ENCODE measurements at regions not wholly inside any gene's neighbourhood (a gene's known extent, or its start where the extent isn't known, plus 50 kb on each side); places are given as distances from the start of the nearest gene placed in this dataset.

DNA sequence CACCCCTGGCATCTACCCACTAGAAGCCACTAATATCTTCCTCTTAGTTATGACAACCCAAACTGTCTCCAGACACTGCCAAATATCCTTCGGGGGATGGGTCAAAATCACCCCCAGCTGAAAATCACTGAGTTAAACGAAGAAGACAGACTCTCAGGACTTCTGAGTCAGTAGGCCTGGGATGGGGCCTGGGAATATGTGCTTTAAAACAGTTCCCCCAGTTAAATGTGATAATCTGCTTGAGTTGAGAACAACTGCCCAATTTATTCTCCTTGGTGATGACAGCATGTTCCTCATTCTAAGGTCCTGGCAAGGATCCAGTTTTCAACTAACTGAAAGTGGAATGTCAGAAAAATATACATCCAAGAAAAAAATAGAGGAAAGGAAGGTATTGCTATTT is 52.4 kb downstream of the CBLL2 start:
- Histone ChIP-seq H3K36me3 (ENCODE audit: insufficient read depth) (no peaks in the 10 kb centered on the region), H3K4me3 (ENCODE audit: low read depth, low read length) (no peak overlapping the region), H3K4me1 (ENCODE audit: insufficient read depth) (no peaks in the 10 kb centered on the region), H3K27ac (ENCODE audit: low read depth) (no peak overlapping the region)
- no peak for DNase-seq (ENCODE audit: extremely low spot score)
- 31% methylated on average over 2 of the region's 2 CpGs for WGBS

- H3K4me1 ChIP-seq (ENCODE audit: insufficient read depth): no peaks in the 10 kb centered on the region
- no peaks in the 10 kb centered on the region for H3K36me3 ChIP-seq (ENCODE audit: insufficient read depth)
- no peak for DNase-seq (ENCODE audit: extremely low spot score)
- 59% methylated on average over 2 of the region's 2 CpGs for WGBS
- no peak overlapping the region for H3K4me3 ChIP-seq (ENCODE audit: low read depth, low read length)
- no peak overlapping the region for H3K27ac ChIP-seq (ENCODE audit: low read depth)
Observed at GRCh38 chrX:22329783-22330182, 57.1 kb downstream of the CBLL2 start.

- no peaks in the 10 kb centered on the region for H3K36me3 ChIP-seq (ENCODE audit: insufficient read depth)
Observed at GRCh38 chrX:22338740-22339139, 66.0 kb downstream of the CBLL2 start.

GRCh38 chrX:22339459-22339858 is 66.7 kb downstream of the CBLL2 start:
- H3K36me3 ChIP-seq (ENCODE audit: insufficient read depth): no peaks in the 10 kb centered on the region
- 53% methylated on average over 1 of the region's 1 CpG for WGBS
- H3K27ac ChIP-seq (ENCODE audit: low read depth): no peak overlapping the region
- no peak overlapping the region for H3K4me3 ChIP-seq (ENCODE audit: low read depth, low read length)
- no peak for DNase-seq (ENCODE audit: extremely low spot score)
- H3K4me1 ChIP-seq (ENCODE audit: insufficient read depth): no peaks in the 10 kb centered on the region

More at GRCh38 chrX:22338740-22339139, 66.0 kb downstream of the CBLL2 start:
- WGBS: 38% methylated on average over 1 of the region's 1 CpG
- no peak overlapping the region for H3K27ac ChIP-seq (ENCODE audit: low read depth)
- H3K4me1 ChIP-seq (ENCODE audit: insufficient read depth): no peaks in the 10 kb centered on the region
- no peak for DNase-seq (ENCODE audit: extremely low spot score)
- H3K4me3 ChIP-seq (ENCODE audit: low read depth, low read length): no peak overlapping the region

- 94% methylated on average over 5 of the region's 5 CpGs for WGBS
- no peak overlapping the region for H3K27ac ChIP-seq (ENCODE audit: low read depth)
- H3K4me3 ChIP-seq (ENCODE audit: low read depth, low read length): no peak overlapping the region
- H3K36me3 ChIP-seq (ENCODE audit: insufficient read depth): no peaks in the 10 kb centered on the region
- no peaks in the 10 kb centered on the region for H3K4me1 ChIP-seq (ENCODE audit: insufficient read depth)
- DNase-seq (ENCODE audit: extremely low spot score): no peak
Observed at GRCh38 chrX:22340022-22340616, 67.4 kb downstream of the CBLL2 start.

DNA sequence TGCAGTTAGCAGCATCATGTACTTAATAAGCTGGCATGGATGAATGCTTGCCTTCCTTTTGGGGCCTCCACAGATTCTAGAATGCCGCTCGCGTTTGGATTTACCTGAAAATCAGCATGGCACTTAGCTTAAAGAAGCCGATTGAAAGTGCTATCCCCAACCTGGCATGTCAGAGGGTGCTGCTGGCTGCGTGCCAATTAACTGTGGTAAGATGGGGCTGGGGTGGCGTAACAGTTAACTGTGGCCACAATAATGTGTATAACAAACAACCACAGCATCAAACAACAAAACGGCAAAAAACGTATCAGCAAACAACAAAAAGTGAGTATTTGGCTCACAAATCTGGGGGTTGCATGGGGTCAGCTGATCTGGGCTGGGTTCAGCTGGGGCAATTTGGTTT is 70.5 kb downstream of the CBLL2 start:
- WGBS: 89% methylated on average over 8 of the region's 8 CpGs
- DNase-seq (ENCODE audit: extremely low spot score): no peak
- H3K4me1 ChIP-seq (ENCODE audit: insufficient read depth): no peaks in the 10 kb centered on the region

DNA sequence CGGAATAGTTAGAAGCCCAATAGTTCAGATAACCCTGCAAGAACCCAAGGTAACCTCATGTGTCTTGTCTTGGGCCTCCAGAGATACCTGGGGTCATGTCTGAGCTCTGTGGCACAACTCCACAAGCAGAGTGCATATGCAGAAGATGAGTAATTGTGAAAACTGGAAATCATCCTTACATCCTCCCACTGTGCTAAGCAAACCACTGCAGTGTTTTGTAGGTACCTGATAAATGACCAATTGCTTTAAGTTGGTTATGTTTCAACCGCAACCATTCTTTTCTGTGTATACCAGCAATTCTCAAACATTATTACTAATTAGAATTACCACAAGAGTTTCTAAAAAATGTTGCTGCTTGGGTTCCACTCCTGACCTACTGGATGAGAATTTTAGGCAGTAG is 73.2 kb downstream of the CBLL2 start:
- Histone ChIP-seq H3K4me1 (ENCODE audit: insufficient read depth) (no peaks in the 10 kb centered on the region), H3K27ac (ENCODE audit: low read depth) (no peak overlapping the region), H3K36me3 (ENCODE audit: insufficient read depth) (no peaks in the 10 kb centered on the region), H3K4me3 (ENCODE audit: low read depth, low read length) (no peak overlapping the region)
- WGBS: 91% methylated on average over 2 of the region's 2 CpGs
- no peak for DNase-seq (ENCODE audit: extremely low spot score)

More for the DNA sequence above, 70.5 kb downstream of the CBLL2 start:
- no peak overlapping the region for H3K27ac ChIP-seq (ENCODE audit: low read depth)
- no peak overlapping the region for H3K4me3 ChIP-seq (ENCODE audit: low read depth, low read length)
- no peaks in the 10 kb centered on the region for H3K36me3 ChIP-seq (ENCODE audit: insufficient read depth)

DNA sequence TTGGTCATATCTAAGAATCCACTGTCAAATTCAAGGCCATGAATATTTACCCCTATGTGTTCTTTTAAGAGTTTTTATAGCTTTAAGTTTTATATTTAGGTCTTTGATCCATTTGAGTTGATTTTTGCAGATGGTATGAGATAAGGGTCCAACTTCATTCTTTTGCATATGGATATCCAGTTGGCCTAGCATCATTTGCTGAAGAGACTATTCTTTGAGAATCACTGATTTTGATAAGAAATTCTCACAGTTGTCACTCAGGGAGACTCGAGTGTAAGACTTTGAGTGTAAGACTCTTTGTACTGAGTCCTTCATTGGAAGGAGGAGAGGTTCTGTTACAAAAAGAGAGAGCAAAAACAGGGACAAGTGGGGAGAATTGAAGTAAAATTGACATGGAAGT is 74.8 kb downstream of the CBLL2 start:
- no peak overlapping the region for H3K4me3 ChIP-seq (ENCODE audit: low read depth, low read length)
- 80% methylated on average over 1 of the region's 1 CpG for WGBS
- no peak for DNase-seq (ENCODE audit: extremely low spot score)

DNA sequence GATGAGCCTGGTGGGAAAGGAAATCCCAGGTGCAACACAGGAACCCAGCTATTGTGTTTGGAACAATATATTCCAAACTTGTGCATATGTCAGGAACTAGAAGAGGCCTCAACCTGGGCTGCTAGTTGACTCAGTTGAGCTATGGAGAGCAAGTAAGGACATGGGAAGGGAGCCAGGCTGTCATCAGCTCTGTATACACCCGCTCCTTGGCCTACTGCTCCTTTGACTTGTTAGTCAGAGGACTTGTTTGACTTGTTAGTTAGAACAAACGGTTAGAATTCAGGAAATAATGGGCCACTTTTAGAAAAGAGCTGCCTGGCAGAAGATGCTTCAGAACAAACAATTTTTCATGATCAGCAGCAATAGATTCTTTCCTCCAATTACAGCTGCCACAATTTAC is 76.4 kb downstream of the CBLL2 start:
- Histone ChIP-seq H3K4me1 (ENCODE audit: insufficient read depth) (no peaks in the 10 kb centered on the region), H3K27ac (ENCODE audit: low read depth) (no peak overlapping the region), H3K36me3 (ENCODE audit: insufficient read depth) (no peaks in the 10 kb centered on the region), H3K4me3 (ENCODE audit: low read depth, low read length) (no peak overlapping the region)
- DNase-seq (ENCODE audit: extremely low spot score): no peak
- WGBS: 80% methylated on average over 2 of the region's 2 CpGs

More for the DNA sequence above, 74.8 kb downstream of the CBLL2 start:
- Histone ChIP-seq H3K27ac (ENCODE audit: low read depth) (no peak overlapping the region), H3K36me3 (ENCODE audit: insufficient read depth) (no peaks in the 10 kb centered on the region), H3K4me1 (ENCODE audit: insufficient read depth) (no peaks in the 10 kb centered on the region)

DNA sequence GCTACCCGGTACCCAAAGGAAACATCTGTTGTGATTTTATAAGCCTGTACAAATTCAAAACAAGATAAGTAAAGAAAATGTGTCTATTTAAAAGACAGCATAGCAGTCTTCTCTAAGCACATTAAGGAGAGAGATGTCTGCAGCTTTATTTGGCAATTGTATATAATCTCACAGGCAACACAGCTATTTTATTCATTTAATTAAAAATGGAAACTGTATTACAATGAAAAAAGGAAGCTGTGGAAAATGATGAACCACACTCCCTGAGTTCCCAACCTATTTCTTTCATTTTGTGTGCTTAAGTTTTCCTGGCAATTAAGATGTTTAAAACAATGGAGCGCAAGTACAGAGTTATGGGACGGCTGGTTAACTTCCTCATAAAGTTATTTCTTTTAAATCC is 78.4 kb downstream of the CBLL2 start:
- no peak overlapping the region for H3K4me3 ChIP-seq (ENCODE audit: low read depth, low read length)
- no peak overlapping the region for H3K27ac ChIP-seq (ENCODE audit: low read depth)
- no peak for DNase-seq (ENCODE audit: extremely low spot score)
- no peaks in the 10 kb centered on the region for H3K4me1 ChIP-seq (ENCODE audit: insufficient read depth)
- WGBS: 60% methylated on average over 3 of the region's 3 CpGs
- H3K36me3 ChIP-seq (ENCODE audit: insufficient read depth): no peaks in the 10 kb centered on the region

GRCh38 chrX:22351966-22352365 is 79.3 kb downstream of the CBLL2 start:
- Histone ChIP-seq H3K27ac (ENCODE audit: low read depth) (no peak overlapping the region), H3K4me3 (ENCODE audit: low read depth, low read length) (no peak overlapping the region), H3K4me1 (ENCODE audit: insufficient read depth) (no peaks in the 10 kb centered on the region), H3K36me3 (ENCODE audit: insufficient read depth) (no peaks in the 10 kb centered on the region)
- 90% methylated on average over 4 of the region's 4 CpGs for WGBS
- no peak for DNase-seq (ENCODE audit: extremely low spot score)

- Histone ChIP-seq H3K36me3 (ENCODE audit: insufficient read depth) (no peaks in the 10 kb centered on the region), H3K4me3 (ENCODE audit: low read depth, low read length) (no peak overlapping the region), H3K4me1 (ENCODE audit: insufficient read depth) (no peaks in the 10 kb centered on the region), H3K27ac (ENCODE audit: low read depth) (no peak overlapping the region)
- WGBS: 98% methylated on average over 2 of the region's 2 CpGs
- no peak for DNase-seq (ENCODE audit: extremely low spot score)
Observed at GRCh38 chrX:22357621-22358020, 84.9 kb downstream of the CBLL2 start.

DNA sequence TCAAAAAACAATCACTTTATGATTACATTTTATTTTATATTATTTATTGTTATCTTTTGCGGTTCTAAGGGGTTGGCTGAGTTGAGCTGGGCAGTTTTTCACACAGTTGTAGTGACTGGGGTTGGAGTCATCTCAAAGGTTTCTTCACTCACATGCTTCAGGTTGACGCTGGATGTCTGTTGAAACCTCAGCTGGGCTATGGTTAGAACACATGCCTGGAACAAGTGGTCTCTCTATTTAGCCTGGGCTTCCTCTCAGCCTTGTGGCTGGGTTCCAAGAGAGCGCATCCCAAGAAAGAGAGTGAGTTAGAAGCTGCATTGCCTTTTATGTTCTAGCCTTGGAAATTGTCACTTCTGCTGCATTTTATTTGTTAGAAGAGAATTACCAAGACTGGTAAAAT is 87.4 kb downstream of the CBLL2 start:
- H3K4me3 ChIP-seq (ENCODE audit: low read depth, low read length): no peak overlapping the region
- H3K4me1 ChIP-seq (ENCODE audit: insufficient read depth): no peaks in the 10 kb centered on the region
- no peaks in the 10 kb centered on the region for H3K36me3 ChIP-seq (ENCODE audit: insufficient read depth)
- H3K27ac ChIP-seq (ENCODE audit: low read depth): no peak overlapping the region
- WGBS: 71% methylated on average over 3 of the region's 3 CpGs
- DNase-seq (ENCODE audit: extremely low spot score): no peak

GRCh38 chrX:22365460-22365859 is 92.7 kb downstream of the CBLL2 start:
- no peak for DNase-seq (ENCODE audit: extremely low spot score)
- Histone ChIP-seq H3K4me3 (ENCODE audit: low read depth, low read length) (no peak overlapping the region), H3K27ac (ENCODE audit: low read depth) (no peak overlapping the region), H3K4me1 (ENCODE audit: insufficient read depth) (no peaks in the 10 kb centered on the region), H3K36me3 (ENCODE audit: insufficient read depth) (no peaks in the 10 kb centered on the region)
- 90% methylated on average over 3 of the region's 3 CpGs for WGBS

GRCh38 chrX:22366166-22366702 is 93.5 kb downstream of the CBLL2 start:
- no peak overlapping the region for H3K27ac ChIP-seq (ENCODE audit: low read depth)
- WGBS: 100% methylated on average over 1 of the region's 1 CpG
- no peaks in the 10 kb centered on the region for H3K36me3 ChIP-seq (ENCODE audit: insufficient read depth)
- no peak for DNase-seq (ENCODE audit: extremely low spot score)
- no peaks in the 10 kb centered on the region for H3K4me1 ChIP-seq (ENCODE audit: insufficient read depth)
- H3K4me3 ChIP-seq (ENCODE audit: low read depth, low read length): no peak overlapping the region
